ENCODE measurements at regions not wholly inside any gene's neighbourhood (a gene's known extent, or its start where the extent isn't known, plus 50 kb on each side); places are given as distances from the start of the nearest gene placed in this dataset.
"Not testable (repeated sequence)": the region's sequence is repeated elsewhere in the genome, so short reads cannot be mapped to it uniquely, and the experiment has no call there.

- no peak for DNase-seq (ENCODE audit: low read depth)
Observed at GRCh38 chr4:124887739-124888138, 175.2 kb upstream of the ANKRD50 start.

DNA sequence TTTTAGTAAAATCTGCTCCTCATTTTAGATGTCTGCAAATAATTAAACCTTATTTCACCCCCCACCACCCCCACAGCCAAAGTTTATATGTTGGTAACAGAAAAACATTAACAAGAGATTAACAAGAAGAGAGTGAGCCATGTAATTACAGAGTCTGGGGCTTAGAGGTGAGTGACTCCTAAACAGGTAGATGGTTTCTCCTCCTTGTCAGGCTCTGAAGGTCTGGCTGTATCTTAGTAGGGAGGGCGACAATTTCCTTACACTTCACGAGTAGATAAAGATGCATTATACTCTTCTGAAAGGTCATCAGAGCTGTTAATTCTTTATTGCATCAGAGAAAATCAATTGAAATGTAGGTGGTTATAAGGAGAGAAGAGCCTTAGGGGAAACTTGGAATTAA, 171.8 kb upstream of the ANKRD50 start:
- DNase-seq (ENCODE audit: low read depth): no peak

DNA sequence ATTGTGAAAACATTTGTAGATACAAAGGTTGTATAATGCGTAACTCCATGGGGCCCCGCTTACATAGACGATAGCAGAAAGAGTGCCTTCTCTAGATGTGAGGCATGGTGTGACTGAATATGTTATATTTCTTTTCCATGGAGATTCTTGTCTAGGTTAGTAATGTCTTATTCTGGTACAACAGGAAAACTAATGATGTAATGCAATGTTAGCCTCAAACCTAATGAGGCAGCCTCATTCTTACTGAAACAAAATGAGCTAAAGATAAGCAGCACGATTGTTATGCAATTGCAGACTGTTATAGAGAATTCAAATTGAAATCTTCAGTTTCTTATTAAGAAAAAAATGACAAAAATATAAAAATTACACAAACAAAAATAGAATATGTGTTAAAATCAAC, 171.1 kb upstream of the ANKRD50 start:
- DNase-seq (ENCODE audit: low read depth): peak; percentile 74

DNA sequence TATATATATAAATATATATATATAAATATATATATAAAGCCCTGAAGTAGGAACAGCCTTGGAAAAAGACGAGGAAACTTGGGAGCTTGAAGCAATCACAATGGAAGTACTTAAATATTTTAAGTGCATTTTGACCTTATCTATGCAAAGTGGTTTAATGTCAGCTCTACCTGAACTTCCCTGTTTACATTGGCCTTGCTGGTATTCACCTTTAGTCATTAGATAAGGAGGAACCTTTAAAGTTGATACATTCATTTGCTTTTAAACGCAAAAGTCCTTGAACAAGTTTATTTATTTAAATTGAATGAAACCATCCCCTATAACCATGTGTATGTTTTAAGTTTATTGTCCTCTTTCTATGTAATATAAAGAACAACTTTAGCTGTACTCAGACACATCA, 166.7 kb upstream of the ANKRD50 start:
- no peak for DNase-seq (ENCODE audit: low read depth)

GRCh38 chr4:124874172-124874450, 161.6 kb upstream of the ANKRD50 start:
- no peak for DNase-seq (ENCODE audit: low read depth)

DNA sequence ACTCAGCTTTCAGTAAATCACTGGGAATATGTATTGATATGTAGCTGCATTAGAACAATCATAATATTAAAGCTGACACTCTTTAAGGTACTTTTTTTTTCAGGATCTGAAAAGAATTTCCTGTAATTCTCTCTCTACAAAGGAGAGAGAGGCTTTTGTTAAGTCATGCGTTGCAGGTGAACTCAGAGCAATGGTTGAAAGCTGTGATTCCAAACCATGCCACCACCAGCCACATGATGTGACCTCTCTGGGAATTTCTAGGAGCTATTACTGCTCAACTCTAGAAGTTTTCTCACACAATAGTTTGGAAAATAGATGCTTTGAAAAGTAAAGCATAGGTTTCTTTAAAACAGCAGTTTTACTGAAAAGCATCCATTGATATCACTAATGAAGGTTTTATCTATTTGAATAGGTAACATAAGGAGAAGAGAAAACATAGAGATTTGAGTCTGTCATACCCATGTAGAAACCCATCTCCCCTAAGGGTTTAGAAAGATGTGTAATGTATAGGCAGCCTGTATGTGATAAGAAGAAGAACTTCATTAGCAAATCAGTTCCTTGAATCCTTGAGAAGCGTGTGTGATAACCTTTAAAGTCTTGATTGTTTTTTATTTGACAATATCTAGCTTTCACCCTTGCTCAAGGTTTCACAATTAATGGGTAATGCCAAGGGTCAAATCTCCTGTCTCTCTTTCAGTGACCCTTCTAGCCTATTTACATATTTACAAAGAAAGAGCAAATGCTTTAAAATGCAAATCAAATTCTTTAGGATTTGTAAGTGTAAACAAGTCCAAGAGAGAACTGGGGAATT, 161.0 kb upstream of the ANKRD50 start:
- no peak for DNase-seq (ENCODE audit: low read depth)

GRCh38 chr4:124872659-124873058, 160.1 kb upstream of the ANKRD50 start:
- DNase-seq (ENCODE audit: low read depth): no peak

DNA sequence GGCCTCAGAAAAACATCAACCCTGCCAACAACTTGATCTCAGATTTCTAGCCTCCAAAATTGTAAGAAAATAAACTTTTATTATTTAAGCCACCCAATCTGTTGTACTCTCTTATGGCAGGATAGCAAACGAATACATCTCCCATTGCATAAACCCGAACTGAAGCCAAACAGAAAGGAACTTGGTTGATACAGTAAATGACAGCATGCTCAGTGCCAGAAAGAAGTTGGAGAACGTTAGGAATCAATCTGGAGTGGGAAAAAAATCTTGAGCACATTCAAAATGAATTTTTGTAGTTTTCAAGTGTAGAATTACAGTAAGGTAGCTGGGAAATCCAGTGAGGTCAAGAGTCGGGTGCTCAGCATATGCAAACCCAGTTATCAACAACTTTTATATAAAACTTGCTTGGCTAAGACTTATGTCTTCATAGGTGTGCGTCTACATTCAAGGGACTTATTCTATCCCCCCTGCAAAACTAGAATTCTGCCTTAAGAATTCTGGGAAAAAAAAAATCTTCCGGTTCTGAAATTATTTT, 157.5 kb upstream of the ANKRD50 start:
- DNase-seq (ENCODE audit: low read depth): no peak

- DNase-seq (ENCODE audit: low read depth): no peak
Observed at GRCh38 chr4:124868495-124868894, 156.0 kb upstream of the ANKRD50 start.

DNA sequence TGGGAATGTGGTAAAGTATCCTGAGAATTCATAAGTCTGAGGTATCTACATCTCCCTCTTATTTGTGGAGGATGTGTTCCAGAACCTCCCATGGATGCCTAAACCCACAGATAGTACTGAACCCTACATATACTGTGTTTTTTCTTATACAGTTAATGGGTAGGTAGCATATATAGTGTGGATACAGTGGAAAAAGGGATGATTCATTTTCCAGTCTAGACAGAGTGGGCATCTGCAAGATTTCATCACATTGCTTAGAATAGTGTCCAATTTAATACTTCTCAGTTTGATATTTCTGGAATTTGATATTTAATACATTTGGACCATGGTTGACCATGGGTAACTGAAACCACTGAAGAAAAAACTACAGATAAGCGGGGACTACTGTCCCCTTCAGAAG, 155.0 kb upstream of the ANKRD50 start:
- peak; percentile 45 for DNase-seq (ENCODE audit: low read depth)

DNA sequence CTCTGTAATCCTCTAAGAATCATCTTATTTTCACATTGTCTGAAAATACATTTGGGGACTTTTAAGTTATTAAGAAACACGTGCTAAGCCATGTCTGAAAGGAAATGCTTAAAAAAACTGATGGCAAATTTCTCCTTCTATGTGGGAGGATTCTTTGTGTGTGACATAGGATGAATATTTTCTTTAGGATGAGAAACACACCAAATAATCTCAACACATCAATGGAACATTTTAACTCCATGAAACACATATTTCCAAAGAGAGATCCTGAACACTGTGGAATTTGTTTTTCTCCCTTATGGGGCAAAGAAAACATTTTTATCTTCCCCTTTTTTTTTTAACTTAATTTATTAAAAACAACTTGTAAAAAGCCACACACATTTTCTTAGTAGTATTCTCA, 153.8 kb upstream of the ANKRD50 start:
- DNase-seq (ENCODE audit: low read depth): no peak

GRCh38 chr4:124863040-124863545, 150.6 kb upstream of the ANKRD50 start:
- DNase-seq (ENCODE audit: low read depth): peak; percentile 41

DNA sequence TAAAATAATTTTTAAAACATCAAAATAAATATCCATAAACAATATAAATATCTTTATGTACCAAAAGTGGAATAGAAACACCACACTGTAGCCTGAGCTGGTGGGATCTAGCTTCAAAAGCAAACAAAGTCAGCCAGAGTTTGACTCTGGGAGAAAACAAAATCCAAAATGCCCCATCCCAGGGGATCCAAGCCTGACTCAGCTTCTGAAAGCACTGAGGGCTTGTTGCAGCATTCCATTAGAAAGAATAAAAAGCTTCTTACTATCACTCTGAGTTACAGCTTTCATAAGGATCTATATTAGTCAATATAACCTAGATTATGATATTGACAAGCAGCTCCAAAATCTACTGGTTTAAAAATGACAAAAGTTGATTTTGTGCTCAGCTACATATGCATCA, 149.7 kb upstream of the ANKRD50 start:
- DNase-seq (ENCODE audit: low read depth): no peak

DNA sequence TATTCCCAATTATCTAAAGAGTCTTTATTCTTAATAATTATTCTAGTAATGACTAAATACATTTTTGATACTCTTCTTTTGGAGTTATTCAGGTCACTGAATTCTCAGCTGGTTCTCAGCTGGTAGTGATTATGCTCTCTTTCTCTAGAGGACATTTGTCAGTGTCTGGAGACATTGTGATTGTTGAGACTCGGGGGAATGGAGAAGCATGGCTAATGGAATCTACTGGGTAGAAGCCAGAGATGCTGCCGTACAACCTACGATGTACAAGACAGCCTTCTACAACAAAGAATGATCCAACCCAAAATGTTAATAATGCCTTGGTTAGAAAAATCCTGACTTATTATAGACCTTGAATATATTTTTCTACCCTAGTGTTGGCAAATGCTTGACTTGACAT, 149.2 kb upstream of the ANKRD50 start:
- no peak for DNase-seq (ENCODE audit: low read depth)

DNA sequence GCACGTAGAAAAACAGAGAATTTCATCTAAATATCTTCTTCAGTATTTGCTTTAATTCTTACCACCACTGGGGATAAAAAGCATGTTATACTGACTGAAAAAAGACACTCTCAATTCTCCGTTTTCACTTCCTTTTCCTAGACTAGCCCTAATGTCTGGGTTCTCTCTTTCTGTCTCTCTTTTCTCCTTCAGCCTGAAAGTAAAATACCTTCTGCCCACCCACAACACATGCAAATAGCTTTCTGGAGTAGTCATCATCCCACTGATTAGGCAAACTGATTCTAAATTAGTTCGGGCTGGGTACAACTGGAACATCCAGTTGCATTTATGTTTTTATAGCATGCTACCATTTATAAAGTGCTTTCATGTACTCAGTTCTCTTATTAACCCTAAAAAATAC, 142.4 kb upstream of the ANKRD50 start:
- peak; percentile 65 for DNase-seq (ENCODE audit: low read depth)

DNA sequence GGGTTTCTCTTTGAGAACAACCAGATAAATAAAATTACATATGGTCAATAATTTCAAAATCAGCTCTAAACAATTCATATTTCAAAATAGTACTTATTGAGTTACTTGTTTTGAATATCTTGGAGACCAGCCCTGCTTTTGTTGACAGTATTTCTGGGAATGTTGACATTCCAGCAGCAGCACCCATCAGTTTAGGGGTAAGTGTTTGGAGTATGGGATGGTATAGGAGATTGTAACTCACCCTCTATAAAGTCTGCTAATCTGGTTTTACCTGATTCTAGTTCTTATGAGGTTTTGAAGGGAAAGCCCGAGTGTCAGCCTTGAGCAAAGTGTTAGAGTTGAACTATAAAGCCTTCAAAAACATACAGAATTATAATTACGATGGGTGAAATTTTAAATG, 139.2 kb upstream of the ANKRD50 start:
- DNase-seq (ENCODE audit: low read depth): no peak

DNA sequence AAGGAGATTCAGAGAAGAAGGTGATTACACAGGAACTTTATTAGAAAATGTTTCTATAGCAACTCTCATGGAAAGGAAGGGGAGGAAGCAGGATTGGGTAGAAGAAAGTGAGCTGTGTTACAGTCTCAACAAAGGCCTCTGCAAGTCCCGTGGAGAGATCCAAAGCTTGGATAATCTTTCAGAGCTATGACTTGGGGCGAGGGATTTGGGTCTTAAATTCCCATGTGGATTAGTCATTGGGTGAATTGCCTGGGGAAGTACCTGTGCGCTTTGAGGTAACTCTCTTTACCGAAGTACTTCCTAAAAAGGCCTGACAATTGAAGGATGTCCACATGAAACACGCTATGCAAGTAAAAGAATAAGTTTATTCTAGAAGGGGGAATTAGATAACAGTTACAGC, 133.8 kb upstream of the ANKRD50 start:
- no peak for DNase-seq (ENCODE audit: low read depth)

GRCh38 chr4:124839786-124840390, 127.4 kb upstream of the ANKRD50 start:
- no peak for DNase-seq (ENCODE audit: low read depth)

- no peak for DNase-seq (ENCODE audit: low read depth)
Observed at GRCh38 chr4:124833831-124834505, 121.4 kb upstream of the ANKRD50 start.

- DNase-seq (ENCODE audit: low read depth): no peak
Observed at GRCh38 chr4:124828382-124828781, 115.8 kb upstream of the ANKRD50 start.

GRCh38 chr4:124817531-124817930, 105.0 kb upstream of the ANKRD50 start:
- no peak for DNase-seq (ENCODE audit: low read depth)

- not testable (repeated sequence) for DNase-seq (ENCODE audit: low read depth)
Observed at GRCh38 chr4:124812203-124812602, 99.7 kb upstream of the ANKRD50 start.

DNA sequence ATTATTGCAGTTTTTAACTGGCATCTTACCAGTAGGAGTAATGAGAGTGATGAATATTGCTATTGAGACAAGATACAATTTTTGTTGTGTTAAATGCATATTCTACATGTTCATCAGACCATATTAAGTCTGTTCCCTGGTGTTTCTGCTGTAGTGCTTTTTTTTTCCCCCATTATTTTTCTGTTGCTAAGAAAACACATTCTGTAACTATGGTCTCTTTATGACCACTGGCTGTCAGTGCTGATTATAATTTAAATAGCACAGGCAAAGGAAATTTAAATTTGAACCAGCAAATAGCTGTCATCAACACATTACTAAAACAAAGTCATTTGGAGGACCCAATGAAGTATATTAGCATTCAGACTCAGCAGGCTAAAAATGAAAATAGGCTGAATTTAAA, 98.3 kb upstream of the ANKRD50 start:
- no peak for DNase-seq (ENCODE audit: low read depth)
